GM18505 (cell line): ENCODE measurements at regions not wholly inside any gene's neighbourhood (a gene's known extent, or its start where the extent isn't known, plus 50 kb on each side); places are given as distances from the start of the nearest gene placed in this dataset.

Source experiments
- ATAC-seq: cut with Tn5 transposase; IDR thresholded peaks from one replicate; pipeline ENCODE4 v1.9.1; 2021; ENCODE audit not compliant: unreplicated experiment
- POLR2A ChIP-seq: IDR thresholded peaks from 4 replicates; pipeline ENCODE4 v1.6.1; 2011; ENCODE audit warnings: borderline replicate concordance; ENCODE audit not compliant: insufficient read depth, insufficient read length; ENCODE audit errors: extremely low read depth

DNA sequence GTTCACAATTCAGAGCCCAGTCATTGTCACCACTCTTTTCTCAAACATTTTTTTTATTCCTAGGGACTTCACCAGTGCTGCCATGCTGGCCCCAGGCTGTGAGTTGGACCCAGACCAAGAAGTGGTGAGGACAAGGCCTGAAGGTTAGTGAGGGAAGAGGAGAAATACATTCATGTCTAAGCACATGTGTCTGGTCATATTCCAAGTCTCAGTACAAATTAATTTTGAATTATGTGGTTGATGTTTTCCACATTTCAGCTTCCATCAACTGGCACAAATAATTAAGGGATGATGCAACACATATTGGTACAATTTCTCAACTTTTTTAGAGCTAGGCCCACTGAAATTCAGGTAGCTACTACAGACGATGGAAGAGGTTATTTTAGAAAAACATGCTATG, 106.6 kb upstream of the UPP2 start:
- no peak for TF ChIP-seq POLR2A
- ATAC-seq, result no peak

DNA sequence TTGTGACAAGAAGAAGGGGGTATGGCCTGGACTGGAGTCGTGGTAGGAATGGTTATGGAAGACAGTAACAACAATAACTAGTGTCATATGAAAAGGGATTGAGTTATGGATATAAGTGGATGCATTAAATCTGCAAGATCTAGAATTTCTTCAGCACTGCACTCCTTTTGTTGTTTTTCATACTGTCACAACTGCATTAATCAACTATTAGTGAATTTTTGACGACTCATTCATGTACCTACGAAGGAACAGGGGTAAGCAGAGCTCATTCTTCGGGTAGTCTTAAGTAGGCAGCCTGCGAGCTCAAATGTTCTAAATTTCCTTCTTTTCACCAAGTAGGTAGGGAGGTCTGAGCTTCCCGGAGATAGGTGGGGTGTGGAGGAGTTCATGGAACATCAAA, 109.7 kb upstream of the UPP2 start:
- TF ChIP-seq POLR2A, result no peak
- ATAC-seq, result no peak

DNA sequence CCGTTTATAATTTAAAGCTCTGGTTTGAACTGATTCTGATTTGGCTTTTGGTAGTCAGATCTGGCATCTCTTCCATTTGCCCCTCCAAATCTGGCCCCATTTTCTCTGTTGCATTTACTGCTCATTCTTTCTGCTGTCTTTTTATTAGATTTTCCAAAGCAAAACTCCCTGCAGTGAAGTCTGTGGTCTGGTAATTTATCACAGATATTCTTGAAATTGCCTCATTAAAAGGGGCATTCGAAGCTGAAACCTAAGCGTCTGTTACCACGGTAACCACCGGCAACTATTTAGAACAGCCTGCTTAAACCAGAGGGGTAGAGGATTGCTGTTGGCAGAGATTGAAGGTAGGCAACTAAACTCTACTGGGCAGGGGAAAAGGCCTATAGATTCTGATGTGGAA, 111.5 kb upstream of the UPP2 start:
- ATAC-seq, result no peak

DNA sequence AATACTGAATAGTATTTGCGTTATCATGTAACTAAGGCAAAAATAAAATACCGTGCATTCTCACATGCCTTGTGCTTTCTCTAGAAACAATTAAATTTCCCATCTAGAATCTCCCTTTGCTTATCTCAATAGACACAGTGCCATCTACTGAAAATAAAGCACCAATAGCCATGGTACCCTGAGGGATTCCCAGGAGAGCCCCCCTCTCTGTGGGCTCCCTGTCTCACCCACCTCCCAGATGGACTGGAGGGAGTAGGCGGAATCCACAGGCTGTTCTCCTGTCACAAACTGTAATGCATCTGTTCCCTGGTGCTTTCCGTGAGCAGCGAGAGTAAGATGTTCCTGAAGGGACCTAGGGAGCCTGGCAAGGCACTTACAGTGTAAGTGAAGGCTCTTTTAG, 112.4 kb upstream of the UPP2 start:
- no peak for ATAC-seq
- no peak for TF ChIP-seq POLR2A

More for the DNA sequence above, 111.5 kb upstream of the UPP2 start:
- TF ChIP-seq POLR2A, result no peak

DNA sequence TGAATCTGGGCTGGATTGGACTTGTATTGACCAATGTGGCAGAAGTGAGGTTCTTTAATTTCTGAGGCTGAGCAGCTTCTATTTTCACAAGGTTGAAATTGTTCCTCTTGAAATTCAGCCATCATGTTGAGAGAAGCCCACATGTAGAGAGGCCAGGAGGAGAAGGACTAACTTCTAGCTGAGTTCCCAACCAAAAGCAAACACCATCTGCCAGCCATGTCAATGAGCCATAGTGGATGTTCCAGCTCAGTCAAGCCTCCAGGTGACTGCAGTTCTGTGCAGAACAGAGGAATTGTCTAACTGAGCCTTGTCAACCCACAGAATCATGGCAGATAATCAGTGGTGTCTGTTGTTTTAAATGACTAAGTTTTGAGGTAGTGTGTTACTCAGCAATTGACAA, 110.6 kb upstream of the ACVR1 start:
- no peak for TF ChIP-seq POLR2A
- no peak for ATAC-seq

DNA sequence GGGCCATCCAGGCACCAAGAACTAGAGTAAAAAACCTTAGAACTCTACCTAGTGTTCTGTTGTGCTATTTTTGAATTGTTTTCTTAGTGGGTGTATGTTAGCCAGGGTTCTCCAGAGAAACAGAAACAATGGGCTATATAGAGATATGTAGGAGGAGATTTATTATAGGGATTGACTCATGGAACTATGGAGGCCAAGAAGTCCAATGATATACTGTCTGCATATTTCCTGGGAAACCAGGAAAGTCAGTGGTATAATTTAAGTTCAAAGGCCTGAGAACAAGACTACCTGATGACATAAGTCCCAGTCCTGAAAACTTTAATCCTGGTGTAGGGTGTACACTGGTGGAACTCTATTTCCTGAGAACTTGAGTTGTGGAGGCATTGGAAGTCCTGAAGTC, 108.7 kb upstream of the ACVR1 start:
- no peak for TF ChIP-seq POLR2A
- no peak for ATAC-seq

DNA sequence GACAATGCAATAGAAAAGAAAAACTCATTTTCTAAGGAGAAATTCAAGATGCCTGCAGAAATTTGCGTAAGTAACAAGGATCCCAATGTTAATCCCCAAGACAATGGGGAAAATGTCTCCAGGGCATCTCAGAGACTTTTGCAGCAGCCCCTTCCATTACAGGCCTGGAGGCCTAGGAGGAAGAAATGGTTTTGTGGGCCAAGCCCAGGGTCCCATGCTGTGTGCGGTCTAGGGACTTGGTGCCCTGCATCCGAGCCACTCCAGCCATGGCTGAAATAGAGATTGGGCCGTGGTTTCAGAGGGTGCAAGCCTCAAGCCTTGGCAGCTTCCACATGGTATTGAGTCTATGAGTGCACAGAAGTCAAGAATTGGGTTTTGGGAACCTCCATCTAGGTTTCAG, 103.9 kb upstream of the ACVR1 start:
- no peak for ATAC-seq
- no peak for TF ChIP-seq POLR2A

DNA sequence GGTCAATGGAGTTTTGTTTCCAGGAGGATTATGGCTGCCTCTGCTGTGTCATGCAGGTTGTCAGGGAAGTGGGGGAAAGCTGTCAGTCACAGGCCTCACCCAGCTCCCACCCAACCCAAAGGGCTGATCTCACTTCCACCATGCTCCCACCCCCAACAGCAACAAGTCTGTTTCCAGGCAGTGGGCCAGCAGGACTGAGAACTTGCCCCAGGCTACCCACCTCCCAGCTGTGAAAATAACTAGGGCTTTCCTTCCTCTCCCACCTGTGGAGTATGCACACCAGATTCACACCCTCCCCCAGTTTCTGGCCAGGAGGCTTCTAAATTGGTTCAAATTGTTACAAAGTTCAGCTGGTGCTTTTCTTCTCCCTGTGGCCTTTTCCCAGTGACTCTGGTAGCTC, 95.6 kb upstream of the ACVR1 start:
- TF ChIP-seq POLR2A, result no peak
- ATAC-seq, result no peak

DNA sequence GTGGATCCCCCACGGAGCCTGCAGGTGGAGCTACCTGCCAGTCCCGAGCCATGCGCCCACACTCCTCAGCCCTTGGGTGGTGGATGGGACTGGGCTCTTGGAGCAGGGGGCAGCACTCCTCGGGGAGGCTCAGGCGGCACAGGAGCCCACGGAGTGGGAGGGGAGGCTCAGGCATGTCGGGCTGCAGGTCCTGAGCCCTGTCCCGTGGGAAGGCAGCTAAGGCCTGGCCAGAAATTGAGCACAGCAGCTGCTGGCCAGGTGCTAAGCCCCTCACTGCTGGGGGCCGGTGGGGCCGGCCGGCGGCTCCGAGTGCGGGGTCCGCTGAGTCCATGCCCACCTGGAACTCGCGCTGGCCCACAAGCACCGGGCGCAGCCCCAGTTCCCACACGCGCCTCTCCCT, 91.7 kb upstream of the ACVR1 start:
- TF ChIP-seq POLR2A, result no peak
- ATAC-seq, result no peak

DNA sequence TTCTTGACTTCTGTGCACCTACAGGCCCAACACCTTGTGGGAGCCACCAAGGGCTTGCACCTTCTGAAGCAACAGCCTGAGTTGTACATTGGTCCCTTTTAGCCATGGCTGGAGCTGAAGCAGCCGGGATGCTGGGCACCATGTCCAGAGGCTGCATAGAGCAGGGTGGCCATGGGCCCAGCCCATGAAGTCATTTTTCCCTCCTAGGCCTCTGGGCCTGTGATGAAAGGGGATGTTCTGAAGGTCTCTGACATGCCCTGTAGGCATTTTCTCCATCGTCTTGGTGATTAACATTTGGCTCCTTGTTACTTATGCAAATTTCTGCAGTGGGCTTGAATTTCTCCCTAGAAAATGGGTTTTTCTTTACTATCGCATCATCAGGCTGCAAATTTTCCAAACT, 83.1 kb upstream of the ACVR1 start:
- no peak for ATAC-seq
- no peak for TF ChIP-seq POLR2A

DNA sequence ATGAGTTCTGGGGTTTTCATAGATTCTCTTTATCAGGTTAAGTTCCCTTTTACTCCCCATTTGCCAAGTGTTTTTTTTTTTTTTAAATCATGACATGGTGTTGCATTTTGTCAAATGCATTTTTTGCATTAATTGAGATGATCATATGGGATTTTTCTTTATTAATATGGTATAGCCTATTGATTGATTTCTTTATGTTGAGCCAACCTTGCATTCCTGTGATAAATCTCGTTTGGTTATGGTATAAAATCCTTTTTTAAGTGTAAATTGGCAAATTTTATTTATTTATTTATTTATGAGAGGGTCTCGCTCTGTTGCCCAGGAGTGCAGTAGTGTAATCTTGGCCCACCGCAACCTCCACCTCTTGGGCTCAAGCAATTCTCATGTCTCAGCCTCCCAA, 81.5 kb upstream of the ACVR1 start:
- TF ChIP-seq POLR2A, result no peak
- ATAC-seq, result no peak

DNA sequence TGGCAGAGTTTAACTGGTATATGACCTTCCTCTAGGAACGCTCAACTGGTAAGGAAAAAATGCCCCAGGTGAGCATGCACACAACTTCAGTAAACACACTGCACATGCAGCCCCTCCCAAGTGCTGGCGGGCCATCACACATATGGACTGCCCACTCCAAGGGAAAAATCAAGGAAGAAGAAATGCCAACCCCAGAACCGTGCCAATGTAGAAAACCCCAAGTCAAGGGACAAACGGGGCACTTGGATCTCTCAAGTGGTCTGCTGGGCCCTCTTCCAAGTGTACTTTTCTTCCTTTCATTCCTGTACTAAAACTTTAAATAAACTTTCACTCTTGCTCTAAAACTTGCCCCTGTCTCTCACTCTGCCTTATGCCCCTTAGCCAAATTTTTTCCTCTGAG, 76.4 kb upstream of the ACVR1 start:
- no peak for TF ChIP-seq POLR2A
- ATAC-seq, result no peak

DNA sequence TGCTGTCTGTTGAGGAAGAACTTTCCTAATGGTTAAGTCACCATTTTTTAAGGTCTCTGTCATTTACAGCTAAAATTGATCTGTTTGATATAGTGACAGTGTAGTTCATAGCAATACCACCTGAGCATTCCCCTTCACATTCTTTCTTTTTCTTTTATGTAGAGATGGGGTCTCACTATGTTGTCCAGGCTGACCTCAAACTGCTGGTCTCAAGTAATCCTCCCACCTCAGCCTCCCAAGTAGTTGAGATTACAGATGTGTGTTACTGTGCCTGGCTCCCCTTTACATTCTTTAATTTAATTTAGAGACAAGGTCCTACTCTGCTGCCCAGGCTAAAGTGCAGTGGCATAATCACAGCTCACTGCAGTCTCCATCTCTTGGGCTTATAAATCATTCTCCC, 72.7 kb upstream of the ACVR1 start:
- ATAC-seq, result no peak
- TF ChIP-seq POLR2A, result no peak

DNA sequence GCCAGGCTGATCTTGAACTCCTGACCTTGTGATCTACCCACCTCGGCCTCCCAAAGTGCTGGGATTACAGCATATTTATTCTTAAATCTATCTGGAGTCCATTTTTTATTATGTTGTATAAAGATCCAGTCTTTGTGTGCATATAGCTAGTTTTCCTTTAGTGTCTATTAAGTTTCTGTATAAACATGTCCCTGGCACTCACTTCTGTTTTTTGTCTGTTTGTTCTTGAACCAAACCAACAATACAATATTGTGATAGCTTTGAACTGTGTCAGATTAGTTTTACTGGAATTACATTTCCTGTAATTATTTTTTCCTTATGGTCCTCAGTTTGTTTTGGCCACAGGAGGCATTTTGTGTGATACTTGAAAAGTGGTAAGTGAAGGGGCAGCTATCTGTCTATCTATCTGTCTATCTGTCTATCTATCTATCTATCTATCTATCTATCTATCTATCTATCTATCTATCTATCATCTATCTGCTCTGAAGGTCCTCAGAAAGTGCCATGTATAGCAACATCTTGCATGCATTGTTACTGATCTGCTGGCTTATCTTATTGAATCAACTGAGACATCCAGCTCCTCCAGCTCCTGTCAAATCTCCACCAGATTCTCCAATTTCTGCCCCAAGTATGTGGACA, 70.9 kb upstream of the ACVR1 start:
- no peak for ATAC-seq
- TF ChIP-seq POLR2A, result no peak

DNA sequence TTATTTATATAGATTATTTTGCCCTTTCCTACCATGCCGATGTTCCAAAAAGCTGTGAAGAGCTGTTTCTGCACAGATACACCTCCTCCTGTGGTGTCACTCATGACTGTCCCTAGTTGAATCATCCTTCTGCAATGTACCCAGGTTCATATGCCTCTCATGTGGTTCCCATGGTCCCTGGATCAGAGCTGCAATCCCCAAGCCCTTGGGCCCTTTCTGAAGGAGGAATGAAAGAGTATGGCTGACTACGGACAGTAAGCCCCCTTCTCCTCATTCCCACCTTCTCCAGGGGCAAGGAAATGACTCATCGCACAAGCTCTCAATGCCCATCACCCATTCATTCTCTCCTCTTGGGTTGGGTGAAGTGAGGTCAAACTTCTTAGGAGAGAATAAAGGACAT, 63.9 kb upstream of the ACVR1 start:
- ATAC-seq, result no peak

More for the DNA sequence above, 63.9 kb upstream of the ACVR1 start:
- TF ChIP-seq POLR2A, result no peak
